ENCODE measurements at regions not wholly inside any gene's neighbourhood (a gene's known extent, or its start where the extent isn't known, plus 50 kb on each side); places are given as distances from the start of the nearest gene placed in this dataset.

- H3K4me3 ChIP-seq (ENCODE audit: control insufficient read depth, low read depth, low read length), result no peak overlapping the region
- DNase-seq (ENCODE audit: low read depth), result no peak
- TF ChIP-seq CTCF (conservative IDR thresholded peaks at IDR 0.05; ENCODE audit: control insufficient read depth, insufficient read depth, low read depth, low read length), result no peak
Measured at GRCh38 chr2:140154271-140154670, 1374.1 kb upstream of the NXPH2 start.

GRCh38 chr2:140144611-140145010 is 1364.4 kb upstream of the NXPH2 start:
- no peak for DNase-seq (ENCODE audit: low read depth)
- H3K4me3 ChIP-seq (ENCODE audit: control insufficient read depth, low read depth, low read length), result no peak overlapping the region
- TF ChIP-seq CTCF (conservative IDR thresholded peaks at IDR 0.05; ENCODE audit: control insufficient read depth, insufficient read depth, low read depth, low read length), result no peak

- H3K4me3 ChIP-seq (ENCODE audit: control insufficient read depth, low read depth, low read length), result no peak overlapping the region
- no peak for DNase-seq (ENCODE audit: low read depth)
- no peak for TF ChIP-seq CTCF (conservative IDR thresholded peaks at IDR 0.05; ENCODE audit: control insufficient read depth, insufficient read depth, low read depth, low read length)
Measured at GRCh38 chr2:140138736-140139135, 1358.5 kb upstream of the NXPH2 start.

- TF ChIP-seq CTCF (conservative IDR thresholded peaks at IDR 0.05; ENCODE audit: control insufficient read depth, insufficient read depth, low read depth, low read length), result no peak
- no peak for DNase-seq (ENCODE audit: low read depth)
- no peak overlapping the region for H3K4me3 ChIP-seq (ENCODE audit: control insufficient read depth, low read depth, low read length)
Measured at GRCh38 chr2:140136861-140137260, 1356.7 kb upstream of the NXPH2 start.

- H3K4me3 ChIP-seq (ENCODE audit: control insufficient read depth, low read depth, low read length), result no peak overlapping the region
- TF ChIP-seq CTCF (conservative IDR thresholded peaks at IDR 0.05; ENCODE audit: control insufficient read depth, insufficient read depth, low read depth, low read length), result no peak
- no peak for DNase-seq (ENCODE audit: low read depth)
Measured at GRCh38 chr2:140136366-140136765, 1356.2 kb upstream of the NXPH2 start.

- H3K4me3 ChIP-seq (ENCODE audit: control insufficient read depth, low read depth, low read length), result no peak overlapping the region
- TF ChIP-seq CTCF (conservative IDR thresholded peaks at IDR 0.05; ENCODE audit: control insufficient read depth, insufficient read depth, low read depth, low read length), result no peak
- DNase-seq (ENCODE audit: low read depth), result peak; percentile 0
Measured at GRCh38 chr2:140128909-140129308, 1348.7 kb upstream of the NXPH2 start.

GRCh38 chr2:140122001-140122400 is 1341.8 kb upstream of the NXPH2 start:
- H3K4me3 ChIP-seq (ENCODE audit: control insufficient read depth, low read depth, low read length), result no peak overlapping the region
- no peak for TF ChIP-seq CTCF (conservative IDR thresholded peaks at IDR 0.05; ENCODE audit: control insufficient read depth, insufficient read depth, low read depth, low read length)
- peak; percentile 1 for DNase-seq (ENCODE audit: low read depth)
